ENCODE measurements at regions not wholly inside any gene's neighbourhood (a gene's known extent, or its start where the extent isn't known, plus 50 kb on each side); places are given as distances from the start of the nearest gene placed in this dataset.

- POLR2A ChIA-PET (ENCODE audit: partially characterized antibody), result no interaction called here
Observed at GRCh38 chr19:42658076-42658475, 63.4 kb upstream of the CEACAM8 start.

More at GRCh38 chr19:42658076-42658475, 63.4 kb upstream of the CEACAM8 start:
- no peak overlapping the region for H2AK5ac ChIP-seq (ENCODE audit: low read depth, low read length)
- H3K23me2 ChIP-seq (ENCODE audit: low read depth, low read length), result no peaks in the 10 kb centered on the region
- H4K20me1 ChIP-seq (replicated peaks in 1 of 2; ENCODE audit: control insufficient read depth in 1 of 2, insufficient read depth in 2 of 2, low read length in 2 of 2), result no peaks in the 10 kb centered on the region
- no peak overlapping the region for H2BK12ac ChIP-seq (ENCODE audit: low read depth, low read length)
- DNase-seq (ENCODE audit: low read depth in 1 of 2, low spot score in 2 of 2), result no peak
- FAIRE-seq, result no peak
- no peak overlapping the region for H3K4me3 ChIP-seq (ENCODE audit: extremely low read depth in 1 of 4, insufficient read depth in 2 of 4, low read depth in 3 of 4, low read length in 4 of 4)
- H2BK5ac ChIP-seq (ENCODE audit: low read depth, low read length), result no peak overlapping the region
- H3K9ac ChIP-seq (replicated peaks in 1 of 4; ENCODE audit: extremely low read depth in 1 of 4, low read depth in 3 of 4, low read length in 3 of 4), result no peak overlapping the region
- no peak overlapping the region for H3K18ac ChIP-seq (ENCODE audit: extremely low read depth, low read length)
- no peaks in the 10 kb centered on the region; a peak in 1 of 8 replicates for H3K36me3 ChIP-seq (ENCODE audit: control insufficient read depth in 2 of 4, insufficient read depth in 4 of 4, low read length in 3 of 4)
- H3K9me3 ChIP-seq (ENCODE audit: insufficient read depth in 2 of 2, low read depth in 1 of 2, low read length in 1 of 2), result peaks cover 82 to 89% of the 10 kb centered on the region in 2 experiments
- H3K79me2 ChIP-seq (ENCODE audit: control insufficient read depth in 1 of 2, insufficient read depth in 2 of 2, low read length in 2 of 2), result no peaks in the 10 kb centered on the region
- no peak overlapping the region for H3K56ac ChIP-seq (replicated peaks; ENCODE audit: insufficient read length, low read depth, low read length)
- H4K91ac ChIP-seq (replicated peaks; ENCODE audit: insufficient read length, low read length), result no peak overlapping the region
- H3K79me1 ChIP-seq (ENCODE audit: low read depth, low read length), result no peaks in the 10 kb centered on the region
- no peak overlapping the region for H2BK15ac ChIP-seq (ENCODE audit: low read length)
- H3K4me1 ChIP-seq (replicated peaks in 1 of 4; ENCODE audit: control insufficient read depth in 3 of 4, insufficient read depth in 4 of 4, low read length in 3 of 4), result no peaks in the 10 kb centered on the region
- no peak overlapping the region for H3K27ac ChIP-seq (ENCODE audit: low read depth, low read length)
- no peak overlapping the region for H3K4me2 ChIP-seq (ENCODE audit: insufficient read depth in 1 of 2, low read depth in 2 of 2, low read length in 2 of 2)
- no peak overlapping the region for H3K4ac ChIP-seq (replicated peaks; ENCODE audit: insufficient read length, low read depth, low read length)
- H2BK20ac ChIP-seq (ENCODE audit: low read length), result no peak overlapping the region
- H3K27me3 ChIP-seq (replicated peaks in 1 of 4; ENCODE audit: control insufficient read depth in 3 of 4, extremely low read depth in 1 of 4, insufficient read depth in 3 of 4, low read length in 3 of 4), result no peaks in the 10 kb centered on the region
- TF ChIP-seq CTBP2 (IDR thresholded peaks at IDR 0.05; ENCODE audit: borderline replicate concordance, insufficient read depth, insufficient read length, low read length) (no peak), TAF7 (optimal IDR thresholded peaks at IDR 0.05; ENCODE audit: borderline replicate concordance, low read depth, low read length) (no peak), GABPA (IDR thresholded peaks at IDR 0.05; ENCODE audit: borderline replicate concordance, insufficient read depth, low read length) (no peak), KDM5A (IDR thresholded peaks at IDR 0.05; ENCODE audit: low read length) (no peak), CREB1 (IDR thresholded peaks at IDR 0.05) (no peak), PHF8 (conservative IDR thresholded peaks at IDR 0.05; ENCODE audit: low read depth, low read length) (no peak), POU5F1 (IDR thresholded peaks at IDR 0.05; ENCODE audit: low read depth, low read length) (no peak), RFX5 (IDR thresholded peaks at IDR 0.05; ENCODE audit: borderline replicate concordance, low read depth, low read length) (no peak), HDAC2 (IDR thresholded peaks at IDR 0.05; ENCODE audit: borderline replicate concordance in 1 of 2, low read depth in 2 of 2, low read length in 2 of 2) (no peak), POLR2AphosphoS5 (IDR thresholded peaks at IDR 0.05; ENCODE audit: low read depth, low read length) (no peak), BRCA1 (IDR thresholded peaks at IDR 0.05; ENCODE audit: low read depth, low read length) (no peak), RBBP5 (IDR thresholded peaks at IDR 0.05; ENCODE audit: borderline replicate concordance, low read depth, low read length) (no peak), RAD21 (IDR thresholded peaks at IDR 0.05 in 1 of 2, conservative IDR thresholded peaks at IDR 0.05 in 1 of 2; ENCODE audit: low read depth in 2 of 2, low read length in 2 of 2) (no peak)
- H4K5ac ChIP-seq (ENCODE audit: insufficient read length, low read depth, low read length), result no peak overlapping the region
- H2AFZ ChIP-seq (ENCODE audit: low read length), result no peak overlapping the region
- no peak overlapping the region for H3K23ac ChIP-seq (ENCODE audit: insufficient read length)
- H3K14ac ChIP-seq (ENCODE audit: insufficient read length), result no peak overlapping the region
- CTCF ChIA-PET (ENCODE audit: partially characterized antibody), result no interaction called here
- H4K8ac ChIP-seq (ENCODE audit: extremely low read depth, insufficient read depth, low read length), result no peak overlapping the region
- H2BK120ac ChIP-seq (replicated peaks; ENCODE audit: low read depth, low read length), result no peak overlapping the region
- WGBS, 2 experiments (ENCODE audit: extremely low coverage in 1 of 2, insufficient coverage in 1 of 2, insufficient read length in 1 of 2, insufficient replicate concordance in 2 of 2, low coverage in 1 of 2, low lambda C conversion rate in 2 of 2, missing lambda C conversion rate in 1 of 2), result 27% methylated on average over 1 of the region's 1 CpG; no CpG with 5 or more reads in 1 of the 2 experiments
